ENCODE measurements at regions not wholly inside any gene's neighbourhood (a gene's known extent, or its start where the extent isn't known, plus 50 kb on each side); places are given as distances from the start of the nearest gene placed in this dataset.
"Not testable (repeated sequence)": the region's sequence is repeated elsewhere in the genome, so short reads cannot be mapped to it uniquely, and the experiment has no call there.

DNA sequence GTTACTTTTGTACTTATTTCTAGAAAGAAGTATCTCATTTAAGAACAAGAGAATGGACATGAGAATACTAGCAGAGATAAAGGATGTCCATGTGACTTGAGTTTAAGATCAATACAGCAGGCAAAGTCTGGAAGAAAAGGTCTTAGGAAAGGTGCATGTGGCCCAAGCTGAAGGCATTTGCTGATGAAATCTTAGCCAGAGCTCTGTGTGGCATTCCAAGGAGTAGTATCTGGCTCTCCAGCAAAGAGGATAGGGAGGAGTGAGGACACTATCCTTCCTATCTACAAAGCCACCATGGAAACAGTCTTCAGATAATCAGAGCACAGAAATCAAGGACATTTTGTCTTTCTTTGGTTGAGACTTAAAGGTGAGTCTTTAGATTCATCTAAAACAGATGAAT is 244.1 kb upstream of the RGMB start:
- DNase-seq (ENCODE audit: low read depth in 2 of 2), result no peak

- DNase-seq (ENCODE audit: low read depth in 2 of 2), result no peak
Observed at GRCh38 chr5:98530224-98530623, 243.2 kb upstream of the RGMB start.

DNA sequence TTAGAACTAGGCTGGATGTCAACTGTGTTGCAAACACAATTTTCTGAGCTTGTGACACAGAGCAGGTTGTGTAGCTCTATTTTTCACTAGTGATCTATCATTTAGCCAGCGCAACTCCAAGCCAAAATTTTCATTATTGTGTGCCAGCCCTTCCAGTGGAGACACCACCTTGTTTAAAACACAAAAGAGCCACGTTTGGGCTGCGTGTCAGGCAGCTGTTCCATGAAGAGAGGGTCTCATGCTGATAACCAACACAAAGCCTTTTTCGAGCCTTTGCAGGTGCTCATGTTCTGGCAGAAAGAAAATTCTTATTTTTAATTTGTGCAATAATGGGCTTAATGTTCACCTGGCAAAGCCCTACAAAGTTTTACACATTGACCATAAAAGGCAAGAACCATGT is 237.6 kb upstream of the RGMB start:
- DNase-seq (ENCODE audit: low read depth in 2 of 2), result no peak

GRCh38 chr5:98540056-98540455 is 233.4 kb upstream of the RGMB start:
- no peak for DNase-seq (ENCODE audit: low read depth in 2 of 2)

- no peak for DNase-seq (ENCODE audit: low read depth in 2 of 2)
Observed at GRCh38 chr5:98541641-98542040, 231.8 kb upstream of the RGMB start.

GRCh38 chr5:98543490-98543889 is 230.0 kb upstream of the RGMB start:
- no peak for DNase-seq (ENCODE audit: low read depth in 2 of 2)

DNA sequence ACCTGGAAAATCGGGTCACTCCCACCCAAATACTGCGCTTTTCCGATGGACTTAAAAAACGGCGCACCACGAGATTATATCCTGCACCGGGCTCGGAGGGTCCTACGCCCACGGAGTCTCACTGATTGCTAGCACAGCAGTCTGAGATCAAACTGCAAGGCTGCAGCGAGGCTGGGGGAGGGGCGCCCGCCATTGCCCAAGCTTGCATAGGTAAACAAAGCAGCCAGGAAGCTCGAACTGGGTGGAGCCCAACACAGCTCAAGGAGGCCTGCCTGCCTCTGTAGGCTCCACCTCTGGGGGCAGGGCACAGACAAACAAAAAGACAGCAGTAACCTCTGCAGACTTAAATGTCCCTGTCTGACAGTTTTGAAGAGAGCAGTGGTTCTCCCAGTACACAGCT is 226.5 kb upstream of the RGMB start:
- not testable (repeated sequence) for DNase-seq (ENCODE audit: low read depth in 2 of 2)

DNA sequence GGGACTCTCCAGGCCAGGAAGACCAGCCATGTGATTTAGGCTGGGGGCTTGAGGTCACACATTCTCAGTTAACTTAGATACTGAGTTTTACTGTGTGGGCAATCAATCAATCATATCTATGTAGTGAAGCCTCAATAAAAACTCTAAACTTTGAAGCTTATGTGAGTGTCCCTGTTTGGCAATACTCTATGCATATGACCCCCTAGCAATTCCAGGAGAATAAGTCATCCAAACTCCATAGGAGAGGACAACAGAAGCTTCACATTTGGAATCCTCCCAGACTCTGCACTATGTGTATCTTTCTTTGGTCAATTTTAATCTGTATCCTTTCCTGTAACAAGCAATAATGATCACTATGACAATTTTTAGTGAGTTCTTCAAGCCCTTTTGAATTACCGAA is 216.8 kb upstream of the RGMB start:
- DNase-seq (ENCODE audit: low read depth in 2 of 2), result no peak

GRCh38 chr5:98557916-98558315 is 215.5 kb upstream of the RGMB start:
- no peak for DNase-seq (ENCODE audit: low read depth in 2 of 2)

DNA sequence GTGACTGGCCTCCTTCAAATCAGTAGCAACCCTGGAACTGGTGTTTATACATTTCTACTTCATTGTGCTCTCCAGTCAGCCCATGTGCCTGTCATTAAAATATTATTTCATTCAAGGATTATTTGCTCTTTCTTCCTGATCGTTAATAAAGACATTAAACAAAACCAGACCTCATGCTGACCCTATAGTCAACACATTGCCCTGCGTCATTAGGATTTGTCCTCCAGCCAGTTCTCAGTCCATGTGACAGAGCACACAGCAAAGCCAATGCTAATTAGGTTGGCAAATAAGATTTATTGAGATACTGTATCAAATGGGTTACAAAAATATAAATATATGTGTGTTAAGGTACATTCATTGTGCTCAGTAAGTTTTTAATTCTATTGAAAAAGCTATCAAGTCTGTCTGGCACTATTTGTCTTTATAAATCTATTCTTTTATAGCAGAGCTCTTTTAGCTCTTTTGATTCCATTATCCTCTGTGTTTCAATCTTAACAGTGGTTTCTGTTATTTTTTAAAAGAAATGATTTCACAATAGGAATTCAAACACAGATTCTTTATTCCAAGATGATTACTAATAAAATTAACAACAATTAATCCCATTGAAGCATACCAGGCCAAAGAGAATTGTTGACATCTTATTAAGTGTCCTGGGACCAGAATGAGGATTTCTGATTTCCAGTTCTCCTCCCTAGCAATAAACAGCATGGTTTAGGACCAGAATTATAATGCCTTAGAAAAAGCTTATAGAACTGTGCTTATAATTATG is 209.4 kb upstream of the RGMB start:
- no peak for DNase-seq (ENCODE audit: low read depth in 2 of 2)

DNA sequence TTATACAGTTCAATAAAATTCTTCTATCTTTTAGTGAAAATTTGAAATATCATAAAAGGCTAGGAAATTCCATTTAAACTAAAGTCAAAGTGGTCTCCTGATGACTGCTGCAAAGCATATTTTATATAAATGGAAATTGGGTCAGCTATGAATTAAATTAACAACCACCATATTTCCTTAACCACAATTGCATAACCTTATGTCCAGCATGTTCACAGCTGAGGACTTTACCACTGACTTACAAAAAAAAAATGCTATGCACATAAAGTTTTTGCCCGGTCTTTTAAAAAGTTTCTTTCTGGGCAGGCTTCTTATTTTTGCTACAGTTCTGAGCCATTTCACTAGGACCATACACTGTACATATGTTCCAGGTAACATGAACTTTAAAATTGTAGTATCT is 208.6 kb upstream of the RGMB start:
- no peak for DNase-seq (ENCODE audit: low read depth in 2 of 2)

DNA sequence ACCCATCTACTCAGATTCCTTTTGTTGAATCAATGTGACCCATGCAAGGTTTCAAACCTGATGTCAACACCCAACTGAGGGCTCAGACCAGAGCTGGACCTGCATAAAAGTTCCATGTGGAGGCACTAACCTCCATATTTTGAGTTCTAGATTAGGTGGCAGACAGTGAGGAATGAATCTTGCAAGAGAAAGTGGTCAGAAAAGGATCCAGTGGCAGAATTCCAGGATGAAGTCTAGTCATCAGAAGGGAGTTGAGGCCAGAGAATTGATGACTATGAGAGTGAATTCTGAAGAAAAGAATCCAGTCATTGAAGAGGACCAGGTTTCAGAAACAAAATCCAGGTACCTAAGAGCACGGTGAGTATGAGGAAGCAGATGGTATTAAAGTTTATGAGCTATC is 205.1 kb upstream of the RGMB start:
- no peak for DNase-seq (ENCODE audit: low read depth in 2 of 2)

- DNase-seq (ENCODE audit: low read depth in 2 of 2), result no peak
Observed at GRCh38 chr5:98569288-98569687, 204.2 kb upstream of the RGMB start.

- peak in 1 of 2 donors; percentile 59 for DNase-seq (ENCODE audit: low read depth in 2 of 2)
Observed at GRCh38 chr5:98570010-98570409, 203.5 kb upstream of the RGMB start.

DNA sequence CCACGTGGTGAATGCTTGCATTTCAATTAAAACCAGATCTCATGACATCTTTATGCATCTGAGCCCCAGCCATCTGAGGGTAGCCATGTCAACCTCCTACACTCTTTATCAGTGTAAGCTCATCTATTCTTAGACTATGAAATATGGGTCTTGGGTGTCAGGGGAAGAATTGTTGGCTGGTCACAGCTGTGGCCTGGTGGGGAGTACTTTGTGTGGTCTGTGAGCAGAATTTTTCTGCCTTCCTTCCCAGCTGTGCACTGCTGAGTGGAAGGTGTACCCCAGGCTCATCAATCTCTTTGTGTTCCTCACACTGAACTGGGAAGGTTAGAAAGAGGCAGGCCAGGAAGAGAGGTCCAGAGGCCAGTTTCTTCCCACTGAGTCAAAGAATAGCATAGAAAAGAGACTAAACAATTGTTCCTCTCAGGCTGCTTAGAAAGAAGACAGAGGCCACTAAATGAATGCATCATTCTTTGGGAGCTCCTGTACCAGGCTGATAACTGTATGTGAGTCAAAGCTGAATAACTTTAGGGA is 202.7 kb upstream of the RGMB start:
- DNase-seq (ENCODE audit: low read depth in 2 of 2), result peak in 1 of 2 donors; percentile 84

DNA sequence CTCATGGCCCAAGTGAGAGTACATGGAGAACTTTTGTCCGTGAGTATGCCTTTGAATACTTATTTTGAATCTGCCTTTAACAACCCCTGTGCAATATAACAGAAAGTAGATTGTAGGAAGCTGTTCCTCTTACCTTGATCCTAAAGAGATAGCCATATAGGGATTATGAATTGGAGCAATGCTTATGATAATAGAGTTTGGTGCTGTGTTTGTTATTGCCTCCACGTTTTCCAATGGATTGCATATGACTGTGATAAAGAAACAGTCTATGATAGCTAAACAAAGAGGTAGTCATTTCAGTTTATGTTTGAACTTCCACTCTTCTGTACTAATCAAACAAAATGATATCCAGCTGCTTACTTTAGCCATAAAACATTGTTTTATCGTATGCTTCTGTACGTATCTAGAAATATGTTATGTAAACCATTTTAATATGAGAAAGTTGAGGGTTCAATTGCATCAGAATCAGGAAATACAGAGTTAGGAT is 199.6 kb upstream of the RGMB start:
- DNase-seq (ENCODE audit: low read depth in 2 of 2), result no peak

- DNase-seq (ENCODE audit: low read depth in 2 of 2), result no peak
Observed at GRCh38 chr5:98576275-98576674, 197.2 kb upstream of the RGMB start.

DNA sequence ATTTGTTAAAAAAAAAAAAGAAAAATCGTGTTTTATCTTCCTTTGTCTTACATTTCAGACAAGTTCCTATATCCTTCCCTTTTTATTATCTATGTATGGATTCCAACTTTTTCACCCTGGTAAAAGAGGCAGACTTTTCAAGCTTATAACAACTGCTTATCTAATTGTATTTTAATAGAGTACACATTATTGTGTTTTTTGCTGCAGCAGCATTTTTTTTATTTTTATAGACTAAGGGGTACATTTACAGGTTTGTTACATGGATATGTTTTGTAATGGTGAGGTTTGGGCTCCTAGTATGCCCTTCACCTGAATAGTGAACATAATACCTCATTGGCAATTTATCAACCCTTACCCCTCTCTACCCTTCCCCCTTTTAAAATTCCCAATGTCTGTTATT is 195.0 kb upstream of the RGMB start:
- no peak for DNase-seq (ENCODE audit: low read depth in 2 of 2)

- peak in 1 of 2 donors; percentile 15 for DNase-seq (ENCODE audit: low read depth in 2 of 2)
Observed at GRCh38 chr5:98581112-98581997, 192.1 kb upstream of the RGMB start.

DNA sequence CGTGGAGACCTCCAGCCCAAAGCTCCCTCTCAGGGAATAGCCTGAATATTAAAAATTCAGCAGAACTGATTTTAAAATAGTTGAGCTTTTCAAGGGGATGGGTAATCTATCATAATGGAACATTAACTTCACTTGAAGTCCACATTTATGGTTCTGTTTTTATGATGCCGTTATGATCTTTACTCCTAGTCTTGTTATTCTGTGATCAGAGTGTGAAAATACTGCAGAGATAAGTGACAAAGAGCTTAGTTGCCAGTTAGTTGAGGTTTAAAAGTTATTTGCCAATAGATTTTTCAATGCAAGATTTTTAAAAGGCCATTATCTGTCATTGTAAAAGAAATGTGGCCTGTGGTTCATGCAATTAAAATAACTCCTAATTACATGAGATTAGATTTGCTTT is 189.9 kb upstream of the RGMB start:
- DNase-seq (ENCODE audit: low read depth in 2 of 2), result no peak

DNA sequence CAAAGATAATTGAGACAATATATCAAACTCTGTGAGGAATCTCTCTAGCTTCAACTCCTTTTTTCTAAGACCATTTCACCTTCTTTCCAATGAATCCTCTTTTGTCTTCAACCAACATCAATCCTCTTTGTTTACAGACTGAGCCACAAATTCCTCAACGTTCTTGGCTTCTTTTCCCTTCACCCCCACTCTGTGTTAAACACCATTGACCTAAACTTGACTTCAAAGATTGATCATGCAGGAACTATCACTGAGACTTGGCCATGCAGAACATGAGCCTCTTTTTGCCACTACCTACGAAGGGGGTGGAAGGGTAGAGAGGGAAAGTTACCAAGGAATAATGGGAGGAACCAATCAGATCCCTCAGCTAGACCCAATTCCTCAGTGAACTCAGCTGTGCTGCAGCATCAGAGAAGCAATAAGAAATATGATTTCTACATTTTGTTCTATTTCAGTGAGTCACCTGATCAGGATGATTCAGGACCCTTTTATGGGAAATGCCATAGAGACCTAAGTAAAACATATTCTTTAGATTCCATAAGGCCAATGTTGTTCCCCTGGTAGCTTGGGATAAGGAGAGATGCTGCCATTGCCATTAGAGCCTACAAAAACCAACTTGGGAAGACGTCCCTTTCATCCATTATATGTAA is 187.7 kb upstream of the RGMB start:
- DNase-seq (ENCODE audit: low read depth in 2 of 2), result no peak

DNA sequence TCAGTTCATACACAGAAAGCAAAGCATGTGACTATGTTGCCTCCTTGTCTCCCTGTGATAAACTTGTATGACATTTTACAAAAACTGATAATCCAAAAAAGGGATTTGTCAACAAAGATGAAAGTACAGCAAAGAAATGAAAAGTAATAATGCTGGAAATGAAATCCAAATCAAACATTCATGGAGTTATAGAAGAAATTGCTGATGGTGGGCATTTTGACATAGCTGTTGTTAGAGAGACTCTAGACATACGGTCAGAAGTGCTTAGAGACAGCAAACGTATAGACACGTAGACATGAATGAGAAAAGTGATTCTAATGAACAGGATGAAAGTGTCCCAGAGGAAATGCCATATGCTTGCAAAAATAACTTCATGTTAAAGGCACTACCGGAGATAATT is 186.9 kb upstream of the RGMB start:
- DNase-seq (ENCODE audit: low read depth in 2 of 2), result no peak
